IMR-90 (cell line): ENCODE measurements at regions not wholly inside any gene's neighbourhood (a gene's known extent, or its start where the extent isn't known, plus 50 kb on each side); places are given as distances from the start of the nearest gene placed in this dataset.

ENCODE experiments used
- ATAC-seq: fragments of 200-7000 bp; cut with Tn5 transposase; 2 replicates; pipeline ENCODE4 v1.9.1; 2020; ENCODE audit warnings: low read depth, mild to moderate bottlenecking, moderate library complexity
- BruUV-seq: library from RNA; stranded (reverse); fragments of 400-500 nt; replicated peaks from 2 replicates; lab custom pipeline; 2021; lab: Mats Ljungman, UMichigan
- CTCF ChIA-PET: fragments of 300-600 bp; formaldehyde crosslinking; extraction: SDS; loops from one replicate; lab custom pipeline; 2021; ENCODE audit warnings: antibody characterized with exemption; lab: Yijun Ruan, JAX
- POLR2A ChIA-PET: fragments of 300-600 bp; sonication (Branson Sonifier 250); formaldehyde crosslinking; loops from one replicate; lab custom pipeline; 2022; ENCODE audit warnings: antibody characterized with exemption; ENCODE audit not compliant: unreplicated experiment; lab: Charles Lee
- DNase-seq: peaks from one replicate; pipeline ENCODE4 v3.0.0; 2013
- H2AFZ ChIP-seq: replicated peaks from 2 replicates; pipeline ENCODE3; 2013; ENCODE audit warnings: low read length, mild to moderate bottlenecking; ENCODE audit not compliant: poor library complexity
- H2AK5ac ChIP-seq: 2 replicates; pipeline ENCODE4 v1.6.1; 2013; ENCODE audit warnings: low read depth, low read length, inconsistent platforms
- H2AK9ac ChIP-seq: replicated peaks from 2 replicates; pipeline ENCODE3; 2013; ENCODE audit warnings: mild to moderate bottlenecking, low read depth, low read length, moderate library complexity; ENCODE audit not compliant: poor library complexity
- H2BK120ac ChIP-seq: 2 replicates; pipeline ENCODE4 v1.6.1; 2013; ENCODE audit warnings: low read depth, low read length, inconsistent platforms
- H2BK15ac ChIP-seq: 3 replicates; pipeline ENCODE4 v1.6.1; 2013; ENCODE audit warnings: low read depth, low read length, inconsistent platforms
- H2BK20ac ChIP-seq: 2 replicates; pipeline ENCODE4 v1.6.1; 2013; ENCODE audit warnings: low read depth, mild to moderate bottlenecking, inconsistent platforms, low read length, moderate library complexity
- H2BK5ac ChIP-seq: 2 replicates; pipeline ENCODE4 v1.6.1; 2013; ENCODE audit warnings: mild to moderate bottlenecking, low read depth, low read length, inconsistent platforms; ENCODE audit not compliant: poor library complexity, severe bottlenecking
- H3K14ac ChIP-seq: replicated peaks from 2 replicates; pipeline ENCODE4 v1.6.1; 2013; ENCODE audit warnings: low read depth, low read length, inconsistent platforms
- H3K18ac ChIP-seq: 2 replicates; pipeline ENCODE4 v1.6.1; 2013; ENCODE audit warnings: low read depth, low read length, control low read depth
- H3K23ac ChIP-seq: 2 replicates; pipeline ENCODE4 v1.6.1; 2013; ENCODE audit warnings: low read depth, low read length, inconsistent platforms
- H3K27ac ChIP-seq: 2 replicates; pipeline ENCODE4 v1.5.1; 2013; ENCODE audit warnings: mild to moderate bottlenecking, control low read depth, low read length; ENCODE audit not compliant: insufficient read depth
- H3K27me3 ChIP-seq: 2 replicates; pipeline ENCODE4 v1.6.1; 2013; ENCODE audit warnings: low read length; ENCODE audit not compliant: control insufficient read depth, insufficient read depth
- H3K36me3 ChIP-seq: 2 replicates; pipeline ENCODE4 v1.6.1; 2013; ENCODE audit warnings: low read length, mixed read lengths; ENCODE audit not compliant: control insufficient read depth, insufficient read depth
- H3K4ac ChIP-seq: 2 replicates; pipeline ENCODE4 v1.6.1; 2013; ENCODE audit warnings: low read depth, low read length, inconsistent platforms
- H3K4me1 ChIP-seq: 2 replicates; pipeline ENCODE4 v1.6.1; 2013; ENCODE audit warnings: low read length, mixed read lengths; ENCODE audit not compliant: control insufficient read depth, insufficient read depth
- H3K4me2 ChIP-seq: 2 replicates; pipeline ENCODE4 v1.6.1; 2013; ENCODE audit warnings: low read depth, mild to moderate bottlenecking, control low read depth, low read length, moderate library complexity
- H3K4me3 ChIP-seq: 2 replicates; pipeline ENCODE4 v1.5.1; 2013; ENCODE audit warnings: low read depth, mild to moderate bottlenecking, control low read depth, low read length, moderate library complexity; ENCODE audit not compliant: insufficient read depth
- H3K56ac ChIP-seq: 2 replicates; pipeline ENCODE4 v1.6.1; 2013; ENCODE audit warnings: low read length, inconsistent platforms; ENCODE audit not compliant: insufficient read depth; ENCODE audit errors: extremely low read depth
- H3K79me1 ChIP-seq, 2 experiments: 2 replicates each; pipeline ENCODE4 v1.6.1; 2013; ENCODE audit warnings: low read length in 2 of 2, inconsistent platforms in 1 of 2, low read depth in 1 of 2
- H3K9ac ChIP-seq: 2 replicates; pipeline ENCODE4 v1.6.1; 2013; ENCODE audit warnings: low read depth, low read length, control low read depth
- H3K9me1 ChIP-seq: 2 replicates; pipeline ENCODE4 v1.6.1; 2013; ENCODE audit warnings: low read length, inconsistent platforms; ENCODE audit not compliant: insufficient read depth
- H3K9me3 ChIP-seq: 2 replicates; pipeline ENCODE4 v1.6.1; 2013; ENCODE audit warnings: low read length; ENCODE audit not compliant: control insufficient read depth, insufficient read depth
- H4K20me1 ChIP-seq: 2 replicates; pipeline ENCODE4 v1.6.1; 2013; ENCODE audit warnings: low read length, inconsistent platforms; ENCODE audit not compliant: insufficient read depth
- H4K5ac ChIP-seq: 2 replicates; pipeline ENCODE4 v1.6.1; 2013; ENCODE audit warnings: mild to moderate bottlenecking, low read depth, low read length, control low read depth
- H4K8ac ChIP-seq, 2 experiments: 2 replicates each; pipeline ENCODE4 v1.6.1; 2013; ENCODE audit warnings: low read depth in 2 of 2, low read length in 2 of 2, control low read depth in 1 of 2, inconsistent platforms in 1 of 2
- H4K91ac ChIP-seq: 2 replicates; pipeline ENCODE4 v1.6.1; 2013; ENCODE audit warnings: low read depth, low read length, inconsistent platforms; ENCODE audit not compliant: insufficient read depth
- RFX5 ChIP-seq: IDR thresholded peaks from 2 replicates; pipeline ENCODE4 v1.8.0; 2012; ENCODE audit warnings: low read depth, mild to moderate bottlenecking, low read length, moderate library complexity
- WGBS, 2 experiments: methylation state at CpG; one replicate each; pipeline versions ENCODE4 v1.1.5 to v1.1.7; 2013; ENCODE audit warnings: missing lambda C conversion rate in 2 of 2; ENCODE audit not compliant: insufficient read length in 1 of 2; ENCODE audit errors: extremely low coverage in 2 of 2; 5-methylcytosine and 5-hydroxymethylcytosine counted together
- dilution Hi-C: fragments of 300-500 bp; cut with HindIII; formaldehyde crosslinking; loops from one replicate; pipeline ENCODE4 v1.14.3; 2018; ENCODE audit warnings: low sequenced_read_pairs; ENCODE audit not compliant: unreplicated experiment
- in situ Hi-C: fragments of 300-500 bp; cut with MboI; formaldehyde crosslinking; loops from 3 replicates; pipeline ENCODE4 v1.14.3; 2019; ENCODE audit warnings: low sequenced_read_pairs, inconsistent platforms, mixed read lengths
- intact Hi-C: fragments of 100-400 bp; cut with micrococcal nuclease; formaldehyde crosslinking; loops from 2 replicates; pipeline ENCODE4 v1.10.0; 2022

- BruUV-seq = no TSS peak
- Histone ChIP-seq H3K4me2 (no peak overlapping the region), H3K4me1 (no peaks in the 10 kb centered on the region), H3K36me3 (no peaks in the 10 kb centered on the region), H3K18ac (no peak overlapping the region), H3K27me3 (no peaks in the 10 kb centered on the region), H3K23ac (no peak overlapping the region), H3K56ac (no peak overlapping the region), H2BK5ac (no peak overlapping the region), H2AK9ac (no peak overlapping the region), H4K20me1 (no peaks in the 10 kb centered on the region), H2BK120ac (no peak overlapping the region), H4K5ac (no peak overlapping the region), H3K79me1 (no peaks in the 10 kb centered on the region), H3K27ac (no peak overlapping the region), H3K9ac (no peak overlapping the region), H3K9me1 (no peaks in the 10 kb centered on the region), H3K4me3 (no peak overlapping the region), H2AFZ (no peak overlapping the region), H4K91ac (no peak overlapping the region), H2AK5ac (no peak overlapping the region), H2BK15ac (no peak overlapping the region), H3K4ac (no peak overlapping the region), H3K9me3 (peaks cover 8% of the 10 kb centered on the region), H4K8ac (no peak overlapping the region), H3K14ac (no peak overlapping the region), H2BK20ac (no peak overlapping the region)
- WGBS, 2 experiments = no CpG with 5 or more reads among the region's 1 CpG
- intact Hi-C loops (no loop called here), in situ Hi-C loops (no loop called here), dilution Hi-C loops (no loop called here)
- ChIA-PET POLR2A (no interaction called here), CTCF (no interaction called here)
- TF ChIP-seq RFX5 = no peak
- ATAC-seq (no peak), DNase-seq (no peak)
These were observed 734.6 kb downstream of the TLR4 start for GRCh38 chr9:118438810-118439209.
